Testis (tissue), 2 donors: ENCODE measurements at regions not wholly inside any gene's neighbourhood (a gene's known extent, or its start where the extent isn't known, plus 50 kb on each side); places are given as distances from the start of the nearest gene placed in this dataset.

Experiments used
- POLR2A ChIP-seq: fragments of 450-650 bp; IDR thresholded peaks from one replicate; pipeline ENCODE4 v1.6.1; 2017; ENCODE audit warnings: antibody characterized with exemption, mild to moderate bottlenecking, moderate library complexity
- TF ChIP-seq, protein P1 (sequence below), 3 experiments: fragments of 450-650 bp in 2 of 3; fragments of 200-600 bp in 1 of 3; sonication (generic) in 1 of 3; IDR thresholded peaks; one replicate each; pipeline ENCODE4 v1.5.1; 2016 to 2019; ENCODE audit warnings: antibody characterized with exemption in 3 of 3, mild to moderate bottlenecking in 2 of 3, moderate library complexity in 1 of 3

DNA sequence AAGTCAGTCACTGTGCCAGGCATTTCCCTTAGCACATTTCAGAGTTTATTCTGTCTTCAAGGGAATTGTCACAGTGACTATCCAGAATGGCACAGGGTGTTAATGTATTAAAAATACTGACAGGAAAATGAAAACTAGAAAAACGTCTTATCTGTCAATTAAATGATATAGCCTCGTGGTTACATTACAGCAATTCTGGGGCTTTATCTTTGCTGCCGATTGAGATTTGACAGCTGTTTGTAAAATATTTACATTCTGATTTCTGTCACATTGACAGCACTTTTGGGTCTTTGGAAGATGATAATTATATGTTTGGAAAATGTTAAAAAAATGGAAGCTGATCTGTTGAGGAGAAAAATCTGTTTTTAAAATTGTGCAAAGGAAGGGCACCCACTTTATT, 250.0 kb downstream of the CHRM3 start:
- TF ChIP-seq, protein P1, sequence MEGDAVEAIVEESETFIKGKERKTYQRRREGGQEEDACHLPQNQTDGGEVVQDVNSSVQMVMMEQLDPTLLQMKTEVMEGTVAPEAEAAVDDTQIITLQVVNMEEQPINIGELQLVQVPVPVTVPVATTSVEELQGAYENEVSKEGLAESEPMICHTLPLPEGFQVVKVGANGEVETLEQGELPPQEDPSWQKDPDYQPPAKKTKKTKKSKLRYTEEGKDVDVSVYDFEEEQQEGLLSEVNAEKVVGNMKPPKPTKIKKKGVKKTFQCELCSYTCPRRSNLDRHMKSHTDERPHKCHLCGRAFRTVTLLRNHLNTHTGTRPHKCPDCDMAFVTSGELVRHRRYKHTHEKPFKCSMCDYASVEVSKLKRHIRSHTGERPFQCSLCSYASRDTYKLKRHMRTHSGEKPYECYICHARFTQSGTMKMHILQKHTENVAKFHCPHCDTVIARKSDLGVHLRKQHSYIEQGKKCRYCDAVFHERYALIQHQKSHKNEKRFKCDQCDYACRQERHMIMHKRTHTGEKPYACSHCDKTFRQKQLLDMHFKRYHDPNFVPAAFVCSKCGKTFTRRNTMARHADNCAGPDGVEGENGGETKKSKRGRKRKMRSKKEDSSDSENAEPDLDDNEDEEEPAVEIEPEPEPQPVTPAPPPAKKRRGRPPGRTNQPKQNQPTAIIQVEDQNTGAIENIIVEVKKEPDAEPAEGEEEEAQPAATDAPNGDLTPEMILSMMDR (IDR thresholded peaks at IDR 0.05): no peak
- TF ChIP-seq POLR2A: no peak
